Lower leg skin (tissue), 4 donors: ENCODE measurements at regions not wholly inside any gene's neighbourhood (a gene's known extent, or its start where the extent isn't known, plus 50 kb on each side); places are given as distances from the start of the nearest gene placed in this dataset.

ENCODE experiments used
- DNase-seq, 2 donors: peaks; one replicate each; pipeline ENCODE4 v3.0.0-alpha.2; 2019; ENCODE audit warnings: low spot score in 2 of 2
- H3K4me3 ChIP-seq: fragments of 200-600 bp; sonication (generic); 2 replicates; pipeline ENCODE4 v1.5.1; 2017; ENCODE audit warnings: mild to moderate bottlenecking, low read depth; ENCODE audit not compliant: poor library complexity, severe bottlenecking
- CTCF ChIP-seq, 3 donors: fragments of 450-650 bp; IDR thresholded peaks; one replicate each; pipeline ENCODE4 v1.5.1; 2016; ENCODE audit warnings: antibody characterized with exemption in 3 of 3, mild to moderate bottlenecking in 3 of 3, moderate library complexity in 2 of 3
- POLR2A ChIP-seq, 2 donors: fragments of 450-650 bp; IDR thresholded peaks; one replicate each; pipeline ENCODE4 v1.6.1; 2016 to 2017; ENCODE audit warnings: antibody characterized with exemption in 2 of 2, mild to moderate bottlenecking in 1 of 2, moderate library complexity in 1 of 2
- WGBS, 2 donors: methylation state at CpG; one replicate each; pipeline ENCODE4 v1.1.5; 2018; 5-methylcytosine and 5-hydroxymethylcytosine counted together
- intact Hi-C: fragments of 100-400 bp; cut with DNase I; formaldehyde crosslinking; loops from one replicate; pipeline ENCODE4 v1.15.0; 2023; ENCODE audit warnings: low total_unique reads

GRCh38 chr15:100728371-100729201, 126.2 kb downstream of the ASB7 start:
- intact Hi-C loops: no loop called here
- WGBS, 2 donors: 75 to 80% methylated on average over 16 to 17 of the region's 17 CpGs
- peak in 1 of 2 donors; percentile 81 for DNase-seq
- H3K4me3 ChIP-seq: no peak overlapping the region
- TF ChIP-seq CTCF (IDR thresholded peaks at IDR 0.05): no peak
- TF ChIP-seq POLR2A (IDR thresholded peaks at IDR 0.05): no peak

- DNase-seq: peak in 1 of 2 donors; percentile 42
- no peak overlapping the region for H3K4me3 ChIP-seq
- TF ChIP-seq POLR2A (IDR thresholded peaks at IDR 0.05): no peak
- no peak for TF ChIP-seq CTCF (IDR thresholded peaks at IDR 0.05)
- intact Hi-C loops: no loop called here
- 96 to 98% methylated on average over 6 of the region's 6 CpGs for WGBS, 2 donors
These were observed 127.1 kb downstream of the ASB7 start for GRCh38 chr15:100729461-100729860.

GRCh38 chr15:100730129-100730528, 127.7 kb downstream of the ASB7 start:
- TF ChIP-seq POLR2A (IDR thresholded peaks at IDR 0.05): no peak
- no peak for TF ChIP-seq CTCF (IDR thresholded peaks at IDR 0.05)
- DNase-seq: peak in 1 of 2 donors; percentile 21
- intact Hi-C loops: no loop called here
- H3K4me3 ChIP-seq: no peak overlapping the region
- 81 to 83% methylated on average over 7 of the region's 7 CpGs for WGBS, 2 donors

- intact Hi-C loops: no loop called here
- TF ChIP-seq POLR2A (IDR thresholded peaks at IDR 0.05) (no peak), CTCF (IDR thresholded peaks at IDR 0.05) (no peak)
These were observed 128.4 kb downstream of the ASB7 start for GRCh38 chr15:100730655-100731266.

GRCh38 chr15:100731267-100732152, 129.1 kb downstream of the ASB7 start:
- no peak for TF ChIP-seq CTCF (IDR thresholded peaks at IDR 0.05)
- no peak for TF ChIP-seq POLR2A (IDR thresholded peaks at IDR 0.05)
- intact Hi-C loops: no loop called here
- peak in 1 of 2 donors; percentile 79 for DNase-seq
- H3K4me3 ChIP-seq: no peak overlapping the region
- 69 to 74% methylated on average over 10 of the region's 10 CpGs for WGBS, 2 donors

More at GRCh38 chr15:100730655-100731266, 128.4 kb downstream of the ASB7 start:
- DNase-seq: peak in 1 of 2 donors; percentile 68
- 91 to 92% methylated on average over 7 of the region's 7 CpGs for WGBS, 2 donors
- no peak overlapping the region for H3K4me3 ChIP-seq
